Esophagus squamous epithelium (tissue), 5 donors: ENCODE measurements at regions not wholly inside any gene's neighbourhood (a gene's known extent, or its start where the extent isn't known, plus 50 kb on each side); places are given as distances from the start of the nearest gene placed in this dataset.
"Not testable (repeated sequence)": the region's sequence is repeated elsewhere in the genome, so short reads cannot be mapped to it uniquely, and the experiment has no call there.

Source experiments
- DNase-seq: peaks from one replicate; lab custom pipeline; 2025; lab: John Stamatoyannopoulos, UW
- H3K27ac ChIP-seq, 4 donors: fragments of 200-600 bp; sonication (generic); one replicate each; pipeline ENCODE4 v1.5.1; 2016 to 2019; ENCODE audit warnings: mild to moderate bottlenecking in 1 of 4
- H3K27me3 ChIP-seq, 4 donors: fragments of 200-600 bp; sonication (generic); 1 replicate in 3 of 4; 2 replicates in 1 of 4; pipeline versions ENCODE4 v1.5.1 to v1.6.0; 2017 to 2021; ENCODE audit warnings: antibody characterized with exemption in 1 of 4
- H3K36me3 ChIP-seq, 3 donors: fragments of 200-600 bp; sonication (generic); one replicate each; pipeline ENCODE4 v1.5.1; 2016 to 2019
- H3K4me1 ChIP-seq, 3 donors: fragments of 200-600 bp; sonication (generic); one replicate each; pipeline ENCODE4 v1.5.1; 2017 to 2019
- H3K4me3 ChIP-seq, 4 donors: fragments of 200-600 bp; sonication (generic); 1 replicate in 3 of 4; 2 replicates in 1 of 4; pipeline ENCODE4 v1.5.1; 2016 to 2019; ENCODE audit warnings: mild to moderate bottlenecking in 2 of 4, moderate library complexity in 1 of 4
- H3K9me3 ChIP-seq, 3 donors: fragments of 200-600 bp; sonication (generic); one replicate each; pipeline ENCODE4 v1.5.1; 2016 to 2019
- whole genome bisulfite sequencing, 2 donors: methylation state at CpG; one replicate each; pipeline ENCODE4 v1.1.5; 2018; 5-methylcytosine and 5-hydroxymethylcytosine counted together
- intact Hi-C: fragments of 100-400 bp; cut with DNase I; formaldehyde crosslinking; loops from one replicate; pipeline ENCODE4 v1.15.0; 2022
- donor health status: DM: yes; HTN: yes; CAD: no.

DNA sequence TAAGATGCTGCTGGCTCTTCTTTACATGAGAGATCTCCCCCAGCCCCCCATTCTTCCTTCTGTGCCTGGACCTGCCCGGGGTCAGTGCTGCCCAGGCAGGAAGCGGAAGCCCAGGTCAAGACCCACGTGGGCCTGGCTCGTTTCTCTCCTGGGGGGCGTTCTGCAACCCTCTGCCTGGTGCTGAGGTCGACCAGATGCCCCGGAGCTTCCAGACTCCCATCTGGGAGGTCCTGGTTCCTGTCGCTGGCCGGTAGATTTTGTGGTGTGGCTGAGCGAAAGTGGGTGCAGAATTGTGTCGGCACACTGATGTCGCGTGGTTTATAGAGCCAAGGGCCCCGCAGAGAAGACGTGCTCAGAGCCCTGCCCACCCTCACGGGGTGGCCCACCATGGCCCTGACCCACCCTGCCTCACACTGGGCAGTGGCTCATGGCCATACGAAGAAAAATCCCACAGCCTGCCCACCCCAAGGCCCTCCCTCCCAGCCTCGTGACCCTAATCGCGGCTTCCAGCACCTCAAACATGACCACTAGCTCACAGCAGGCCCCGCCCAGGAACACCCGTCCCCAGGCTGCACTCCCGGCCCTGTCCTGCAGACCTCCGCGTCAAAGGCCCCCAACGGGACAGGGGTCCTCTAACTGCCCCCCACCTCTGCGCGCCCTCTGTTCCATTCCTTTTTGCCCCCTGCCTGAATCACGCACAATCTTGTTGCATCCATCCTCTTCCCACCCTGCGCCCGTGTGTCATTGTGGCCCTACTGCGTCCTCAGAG lies 443.2 kb upstream of the ZNF722 start:
- H3K36me3 ChIP-seq, H3K4me1 ChIP-seq, H3K27ac ChIP-seq, DNase-seq, H3K4me3 ChIP-seq, H3K9me3 ChIP-seq, intact Hi-C loops, H3K27me3 ChIP-seq: not testable (repeated sequence)
- WGBS, 2 donors: no CpG with 5 or more reads among the region's 32 CpGs

GRCh38 chr7:63556223-63556622 lies 442.4 kb upstream of the ZNF722 start:
- intact Hi-C loops, H3K36me3 ChIP-seq, H3K4me1 ChIP-seq, H3K27ac ChIP-seq, H3K9me3 ChIP-seq, DNase-seq, H3K27me3 ChIP-seq, H3K4me3 ChIP-seq: not testable (repeated sequence)
- no CpG with 5 or more reads among the region's 24 CpGs for WGBS, 2 donors

DNA sequence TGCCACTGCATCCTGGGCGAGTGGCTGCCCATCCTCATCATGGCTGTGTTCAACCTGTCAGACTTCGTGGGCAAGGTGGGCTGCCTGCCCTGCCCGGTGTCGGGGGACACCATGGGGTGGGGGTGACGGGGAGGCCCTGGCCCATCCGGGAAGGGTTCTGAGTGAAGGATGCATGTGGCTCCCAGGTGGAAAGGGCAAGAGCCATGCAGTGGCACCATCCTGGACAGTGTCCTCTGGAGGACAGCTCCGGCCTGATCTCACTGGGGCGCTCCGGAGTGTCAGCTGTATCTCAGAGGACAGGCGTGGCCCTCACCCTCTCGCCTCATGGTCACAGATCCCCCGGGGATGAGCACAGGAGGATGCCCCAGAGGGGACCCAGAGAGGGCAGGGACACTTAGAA lies 439.6 kb upstream of the ZNF722 start:
- H3K9me3 ChIP-seq: peaks cover 0 to 15% (median 5%) of the 10 kb centered on the region in 3 donors
- H3K36me3 ChIP-seq, H3K27ac ChIP-seq, H3K4me3 ChIP-seq, intact Hi-C loops, H3K27me3 ChIP-seq, DNase-seq, H3K4me1 ChIP-seq: not testable (repeated sequence)
- WGBS, 2 donors: no CpG with 5 or more reads among the region's 12 CpGs

- intact Hi-C loops, H3K4me1 ChIP-seq, DNase-seq, H3K27ac ChIP-seq, H3K36me3 ChIP-seq, H3K4me3 ChIP-seq, H3K27me3 ChIP-seq: not testable (repeated sequence)
- peaks cover 0 to 15% (median 5%) of the 10 kb centered on the region in 3 donors for H3K9me3 ChIP-seq
- WGBS, 2 donors: 90 to 92% methylated on average over 11 to 12 of the region's 27 CpGs
Measured at GRCh38 chr7:63559826-63560465, 438.7 kb upstream of the ZNF722 start.

- DNase-seq, H3K27me3 ChIP-seq, intact Hi-C loops, H3K4me1 ChIP-seq, H3K4me3 ChIP-seq, H3K36me3 ChIP-seq, H3K27ac ChIP-seq: not testable (repeated sequence)
- 86 to 87% methylated on average over 2 to 3 of the region's 11 CpGs for WGBS, 2 donors
- H3K9me3 ChIP-seq: peaks cover 0 to 20% (median 5%) of the 10 kb centered on the region in 3 donors
Measured at GRCh38 chr7:63561911-63562310, 436.7 kb upstream of the ZNF722 start.

- no CpG with 5 or more reads among the region's 26 CpGs for WGBS, 2 donors
- H3K36me3 ChIP-seq, H3K27ac ChIP-seq, H3K4me3 ChIP-seq, H3K4me1 ChIP-seq, DNase-seq, H3K27me3 ChIP-seq, intact Hi-C loops: not testable (repeated sequence)
- peaks cover 0 to 24% (median 5%) of the 10 kb centered on the region in 3 donors for H3K9me3 ChIP-seq
Measured at GRCh38 chr7:63562364-63563060, 436.1 kb upstream of the ZNF722 start.

DNA sequence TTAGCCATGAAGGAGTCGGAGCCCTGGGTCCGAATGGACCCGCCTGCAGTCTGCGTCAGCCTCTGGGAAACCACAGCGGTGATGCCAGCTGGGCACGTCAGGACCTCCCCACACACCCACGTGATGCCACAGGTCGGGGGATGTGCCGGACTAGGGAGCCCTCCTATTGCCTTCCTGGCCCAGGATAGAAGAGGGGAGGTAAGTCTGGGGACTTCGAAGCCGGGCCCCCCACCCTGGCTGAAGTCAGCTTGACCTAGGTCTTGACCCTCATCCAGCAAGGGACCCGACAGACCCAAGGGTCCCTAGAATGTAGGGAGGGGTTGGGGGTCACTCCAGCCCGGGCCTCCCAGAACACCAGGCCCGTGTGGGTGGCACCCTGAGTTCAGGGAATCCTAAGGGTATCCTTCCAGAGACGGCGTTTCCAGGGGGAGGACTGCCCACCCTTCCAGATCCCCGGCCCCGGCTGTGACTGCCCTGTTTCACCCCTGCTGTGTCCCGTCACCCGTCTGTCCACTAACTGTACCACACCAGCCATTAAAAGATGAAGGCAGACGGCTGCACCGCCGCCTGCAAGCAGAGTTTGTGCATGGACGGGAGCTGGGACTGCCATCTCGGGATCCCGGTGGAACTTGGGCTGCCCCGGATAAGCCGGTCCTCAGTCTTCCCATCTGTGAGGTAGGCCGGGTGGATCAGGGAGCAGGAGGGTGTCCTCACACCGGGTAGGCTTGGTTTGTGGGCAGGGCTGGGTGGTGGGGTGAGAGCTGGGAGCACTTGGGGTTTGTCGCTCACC lies 435.3 kb upstream of the ZNF722 start:
- intact Hi-C loops, H3K4me1 ChIP-seq, H3K4me3 ChIP-seq, H3K36me3 ChIP-seq, H3K27ac ChIP-seq, DNase-seq, H3K27me3 ChIP-seq: not testable (repeated sequence)
- peaks cover 0 to 31% (median 5%) of the 10 kb centered on the region in 3 donors for H3K9me3 ChIP-seq
- no CpG with 5 or more reads among the region's 31 CpGs for WGBS, 2 donors

DNA sequence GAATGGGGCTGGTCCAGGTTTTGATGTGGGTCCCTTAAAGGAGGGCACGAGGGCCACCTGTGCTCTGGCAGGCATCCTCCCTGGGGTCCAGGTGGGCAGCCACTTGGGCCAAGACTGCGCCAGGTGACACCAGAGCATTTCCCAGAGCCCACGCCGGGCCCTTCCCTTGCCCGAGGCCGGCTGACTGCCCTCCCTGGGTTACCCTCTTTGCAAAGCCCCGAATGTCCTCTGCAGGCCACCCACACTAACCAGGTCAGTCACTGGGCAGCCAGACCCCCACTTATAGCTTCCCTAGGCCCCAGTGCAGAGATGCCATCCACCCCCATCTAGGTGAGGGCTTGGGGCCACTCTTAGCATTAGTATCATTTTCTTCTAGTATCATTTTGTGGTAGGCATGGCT lies 433.8 kb upstream of the ZNF722 start:
- DNase-seq: not testable (repeated sequence)

DNA sequence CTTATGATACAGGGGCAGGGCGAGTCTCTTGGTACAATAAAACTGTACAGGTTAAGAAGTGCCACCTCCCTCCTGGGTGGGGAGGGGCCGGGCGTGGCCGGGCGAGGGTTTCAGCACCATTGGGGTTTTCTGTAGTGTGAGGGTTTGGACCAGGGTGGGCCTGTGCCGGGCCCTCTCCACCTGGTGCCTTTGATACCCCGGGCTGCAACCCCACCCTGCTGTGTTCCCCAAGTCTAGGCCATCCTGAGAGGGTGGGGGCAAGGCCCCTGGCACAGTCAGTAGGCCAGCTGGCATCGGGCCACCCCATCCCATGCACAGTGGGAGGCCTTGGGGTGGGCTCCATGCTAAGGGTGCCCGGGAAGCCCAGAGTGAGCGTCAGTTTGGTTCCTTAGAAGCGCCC lies 431.8 kb upstream of the ZNF722 start:
- peaks cover 0 to 50% (median 11%) of the 10 kb centered on the region in 3 donors for H3K9me3 ChIP-seq
- H3K4me1 ChIP-seq, intact Hi-C loops, H3K27me3 ChIP-seq, H3K27ac ChIP-seq, H3K36me3 ChIP-seq, H3K4me3 ChIP-seq, DNase-seq: not testable (repeated sequence)
- 63 to 81% methylated on average over 5 to 6 of the region's 11 CpGs for WGBS, 2 donors

More for the DNA sequence above, 433.8 kb upstream of the ZNF722 start:
- H3K27me3 ChIP-seq, H3K36me3 ChIP-seq, H3K27ac ChIP-seq, intact Hi-C loops, H3K4me1 ChIP-seq, H3K4me3 ChIP-seq: not testable (repeated sequence)
- H3K9me3 ChIP-seq: peaks cover 0 to 38% (median 5%) of the 10 kb centered on the region in 3 donors
- WGBS, 2 donors: 93 to 95% methylated on average over 5 to 6 of the region's 7 CpGs

GRCh38 chr7:63567636-63568035 lies 431.0 kb upstream of the ZNF722 start:
- DNase-seq, H3K4me3 ChIP-seq, H3K36me3 ChIP-seq, intact Hi-C loops, H3K27me3 ChIP-seq, H3K4me1 ChIP-seq, H3K27ac ChIP-seq: not testable (repeated sequence)
- H3K9me3 ChIP-seq: peaks cover 0 to 51% (median 10%) of the 10 kb centered on the region in 3 donors
- 82 to 85% methylated on average over 10 to 14 of the region's 25 CpGs for WGBS, 2 donors

GRCh38 chr7:63568571-63569313 lies 429.9 kb upstream of the ZNF722 start:
- H3K27ac ChIP-seq, H3K27me3 ChIP-seq, DNase-seq, H3K36me3 ChIP-seq, H3K4me3 ChIP-seq, H3K4me1 ChIP-seq, intact Hi-C loops: not testable (repeated sequence)
- 93 to 95% methylated on average over 1 to 3 of the region's 27 CpGs for WGBS, 2 donors
- peaks cover 0 to 54% (median 13%) of the 10 kb centered on the region in 3 donors for H3K9me3 ChIP-seq
